OCI-LY3 (cell line): ENCODE measurements at regions not wholly inside any gene's neighbourhood (a gene's known extent, or its start where the extent isn't known, plus 50 kb on each side); places are given as distances from the start of the nearest gene placed in this dataset.

Source experiments
- H2AFZ ChIP-seq: fragments of 200-600, 300-600 bp; shearing (Covaris generic); 2 replicates; pipeline ENCODE4 v1.6.0; 2014; ENCODE audit warnings: antibody characterized with exemption, low read depth, low read length
- H3K27ac ChIP-seq: fragments of 200-600, 300-600 bp; sonication (generic); 2 replicates; pipeline ENCODE4 v1.5.1; 2014; ENCODE audit warnings: mild to moderate bottlenecking, low read length, moderate library complexity, mixed read lengths
- H3K27me3 ChIP-seq: fragments of 200-600, 300-600 bp; sonication (generic); 2 replicates; pipeline ENCODE4 v1.6.1; 2014; ENCODE audit warnings: low read depth, low read length, mixed read lengths
- H3K36me3 ChIP-seq: fragments of 200-600, 300-600 bp; sonication (generic); replicated peaks from 2 replicates; pipeline ENCODE3; 2014; ENCODE audit warnings: low read depth, low read length, mixed read lengths
- H3K4me1 ChIP-seq: fragments of 300-600, 200-600 bp; sonication (generic); 2 replicates; pipeline ENCODE4 v1.6.1; 2014; ENCODE audit warnings: low read length, mixed read lengths
- H3K4me2 ChIP-seq: fragments of 200-600, 300-600 bp; sonication (generic); 2 replicates; pipeline ENCODE4 v1.6.1; 2014; ENCODE audit warnings: low read length, mixed read lengths
- H3K4me3 ChIP-seq: fragments of 300-600, 200-600 bp; sonication (generic); 2 replicates; pipeline ENCODE4 v1.5.1; 2014; ENCODE audit warnings: antibody characterized with exemption, mild to moderate bottlenecking, low read length, moderate library complexity
- H3K79me2 ChIP-seq: fragments of 300-600, 200-600 bp; shearing (Covaris generic); 2 replicates; pipeline ENCODE4 v1.6.1; 2014; ENCODE audit warnings: mild to moderate bottlenecking, low read length, mixed read lengths
- H3K9ac ChIP-seq: fragments of 300-600, 200-600 bp; shearing (Covaris generic); 2 replicates; pipeline ENCODE4 v1.6.0; 2014; ENCODE audit warnings: mild to moderate bottlenecking, low read length, moderate library complexity
- H3K9me3 ChIP-seq: fragments of 200-600, 300-600 bp; shearing (Covaris generic); 2 replicates; pipeline ENCODE4 v1.6.1; 2014; ENCODE audit warnings: low read length, mixed read lengths; ENCODE audit not compliant: insufficient read depth
- H4K20me1 ChIP-seq: fragments of 200-600, 300-600 bp; sonication (generic); 2 replicates; pipeline ENCODE4 v1.6.1; 2016; ENCODE audit warnings: low read length, mixed read lengths; ENCODE audit not compliant: insufficient read depth
- CTCF ChIP-seq: fragments of 200-600, 300-600 bp; sonication (generic); IDR thresholded peaks from 2 replicates; pipeline ENCODE4 v1.5.1; 2014; ENCODE audit warnings: antibody characterized with exemption, low read length, low read depth
- EZH2phosphoT487 ChIP-seq: fragments of 200-600 bp; shearing (Covaris generic); IDR thresholded peaks from 2 replicates; pipeline ENCODE4 v1.6.1; 2018; ENCODE audit warnings: antibody characterized with exemption, mixed run types, low read depth

- Histone ChIP-seq H3K4me2 (no peak overlapping the region), H2AFZ (no peak overlapping the region), H3K9ac (no peak overlapping the region), H3K36me3 (no peaks in the 10 kb centered on the region), H3K79me2 (no peaks in the 10 kb centered on the region), H3K27ac (no peak overlapping the region), H3K9me3 (peaks cover under 1% of the 10 kb centered on the region; the same call in 1 of the 2 replicates), H3K27me3 (peaks cover 28% of the 10 kb centered on the region), H3K4me3 (no peak overlapping the region), H3K4me1 (no peaks in the 10 kb centered on the region), H4K20me1 (no peaks in the 10 kb centered on the region)
- TF ChIP-seq CTCF (no peak), EZH2phosphoT487 (no peak)
Observed at GRCh38 chr2:204152616-204153015, 216.1 kb downstream of the ICOS start.

GRCh38 chr2:204154863-204155262 lies 218.3 kb downstream of the ICOS start:
- Histone ChIP-seq H3K36me3 (no peaks in the 10 kb centered on the region), H3K79me2 (no peaks in the 10 kb centered on the region), H3K27ac (no peak overlapping the region), H2AFZ (no peak overlapping the region), H4K20me1 (no peaks in the 10 kb centered on the region), H3K9me3 (peaks cover 3% of the 10 kb centered on the region; the same call in 1 of the 2 replicates), H3K27me3 (peaks cover 19% of the 10 kb centered on the region), H3K9ac (no peak overlapping the region), H3K4me3 (no peak overlapping the region), H3K4me1 (no peaks in the 10 kb centered on the region), H3K4me2 (no peak overlapping the region)
- TF ChIP-seq CTCF (no peak), EZH2phosphoT487 (no peak)

GRCh38 chr2:204156456-204156855 lies 219.9 kb downstream of the ICOS start:
- Histone ChIP-seq H3K9me3 (peaks cover 3% of the 10 kb centered on the region; the same call in 1 of the 2 replicates), H3K4me2 (no peak overlapping the region), H4K20me1 (no peaks in the 10 kb centered on the region), H3K9ac (no peak overlapping the region), H3K4me3 (no peak overlapping the region), H3K79me2 (no peaks in the 10 kb centered on the region), H2AFZ (no peak overlapping the region), H3K27ac (no peak overlapping the region), H3K27me3 (peaks cover 10% of the 10 kb centered on the region), H3K4me1 (no peaks in the 10 kb centered on the region), H3K36me3 (no peaks in the 10 kb centered on the region)
- no peak for TF ChIP-seq EZH2phosphoT487
- no peak for TF ChIP-seq CTCF

DNA sequence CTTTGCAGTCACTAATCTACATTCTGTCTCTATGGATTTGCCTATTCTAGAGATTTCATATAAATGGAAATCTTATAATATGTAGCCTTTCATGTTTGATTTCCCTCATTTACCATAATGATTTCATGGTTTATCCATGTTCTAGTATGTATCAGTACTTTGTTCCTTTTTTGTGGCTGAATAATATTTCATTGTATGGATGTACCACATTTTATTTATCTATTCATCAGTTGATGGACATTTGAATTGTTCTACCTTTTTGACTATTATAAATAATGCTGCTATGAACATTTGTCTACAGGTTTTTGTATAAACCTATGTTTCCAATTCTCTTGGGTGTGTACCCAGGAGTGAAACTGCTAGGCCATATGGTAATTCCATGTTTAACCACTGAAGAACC lies 221.1 kb downstream of the ICOS start:
- no peaks in the 10 kb centered on the region for H3K27me3 ChIP-seq
- H3K4me3 ChIP-seq = no peak overlapping the region
- peaks cover 3% of the 10 kb centered on the region; the same call in 1 of the 2 replicates for H3K9me3 ChIP-seq
- no peak overlapping the region for H3K27ac ChIP-seq
- H3K36me3 ChIP-seq = no peaks in the 10 kb centered on the region
- TF ChIP-seq CTCF (no peak), EZH2phosphoT487 (no peak)
- H3K4me2 ChIP-seq = no peak overlapping the region
- no peaks in the 10 kb centered on the region for H3K79me2 ChIP-seq
- no peaks in the 10 kb centered on the region for H4K20me1 ChIP-seq
- H3K4me1 ChIP-seq = no peaks in the 10 kb centered on the region
- no peak overlapping the region for H2AFZ ChIP-seq
- no peak overlapping the region for H3K9ac ChIP-seq
